Natural killer cell treated with Interleukin-12 subunit alpha and Interleukin-12 subunit beta and Interleukin-15 and Interleukin-18, amount 100 ng/mL, for 72 hours (primary cell): ENCODE measurements at regions not wholly inside any gene's neighbourhood (a gene's known extent, or its start where the extent isn't known, plus 50 kb on each side); places are given as distances from the start of the nearest gene placed in this dataset.

Experiments
- ATAC-seq, 2 donors: fragments of 150-1000 bp; cut with Tn5 transposase in 1 of 2; sonication (Bioruptor Pico), chemical (Tn5 transposase) in 1 of 2; 2 replicates each; pipeline ENCODE4 v1.10.0; 2021
- DNase-seq: peaks from one replicate; pipeline ENCODE4 v3.0.0; 2022; ENCODE audit warnings: low spot score
- H3K27ac Mint-ChIP-seq, 2 donors: 1 replicate in 1 of 2; 2 replicates in 1 of 2; pipeline ENCODE4 v1.8.0; 2022; ENCODE audit warnings: mixed read lengths in 2 of 2, mild to moderate bottlenecking in 1 of 2, moderate library complexity in 1 of 2
- H3K27me3 Mint-ChIP-seq, 2 donors: 1 replicate in 1 of 2; 2 replicates in 1 of 2; pipeline ENCODE4 v1.8.0; 2022; ENCODE audit warnings: mixed read lengths in 2 of 2
- H3K36me3 Mint-ChIP-seq: one replicate; pipeline ENCODE4 v1.8.0; 2022; ENCODE audit warnings: mixed read lengths
- H3K4me1 Mint-ChIP-seq, 2 donors: 1 replicate in 1 of 2; 2 replicates in 1 of 2; pipeline ENCODE4 v1.8.0; 2022; ENCODE audit warnings: low read depth in 2 of 2, mixed read lengths in 2 of 2, mild to moderate bottlenecking in 1 of 2
- H3K4me3 Mint-ChIP-seq: one replicate; pipeline ENCODE4 v1.8.0; 2022; ENCODE audit warnings: mixed read lengths
- H3K9me3 Mint-ChIP-seq: 2 replicates; pipeline ENCODE4 v1.8.0; 2022; ENCODE audit warnings: mixed read lengths

- H3K4me1 Mint-ChIP-seq, result no peaks in the 10 kb centered on the region
- H3K27me3 Mint-ChIP-seq, result no peaks in the 10 kb centered on the region
- no peak overlapping the region for H3K27ac Mint-ChIP-seq
- no peak for DNase-seq
- H3K36me3 Mint-ChIP-seq, result no peaks in the 10 kb centered on the region
- no peak overlapping the region for H3K4me3 Mint-ChIP-seq
- no peak for ATAC-seq
- H3K9me3 Mint-ChIP-seq, result peaks cover 9% of the 10 kb centered on the region
Measured at GRCh38 chr11:129573161-129573560, 197.5 kb downstream of the BARX2 start.

DNA sequence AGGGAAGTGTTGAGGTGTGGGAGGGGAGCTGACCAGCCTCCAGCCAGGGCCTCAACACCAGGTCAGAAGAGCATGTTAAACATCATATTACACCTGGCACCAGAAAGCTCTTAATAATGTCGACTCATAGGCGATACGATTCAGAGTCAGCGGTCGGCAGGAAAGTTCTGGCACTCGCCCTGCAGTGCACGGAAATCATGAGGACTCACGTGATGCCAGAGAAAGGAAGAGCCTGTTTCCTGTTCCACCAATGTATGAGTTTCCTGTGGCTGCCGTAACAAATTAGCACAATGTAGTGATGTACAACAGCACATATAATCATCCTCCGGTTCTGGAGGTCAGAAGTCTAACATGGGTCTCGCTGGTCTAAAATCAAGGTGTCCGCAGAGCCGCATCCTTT, 198.8 kb downstream of the BARX2 start:
- H3K9me3 Mint-ChIP-seq, result peaks cover 9% of the 10 kb centered on the region
- ATAC-seq, result no peak
- no peak for DNase-seq
- no peak overlapping the region for H3K27ac Mint-ChIP-seq
- H3K4me1 Mint-ChIP-seq, result no peaks in the 10 kb centered on the region
- H3K27me3 Mint-ChIP-seq, result peaks cover 0 to 2% of the 10 kb centered on the region in 2 donors
- H3K4me3 Mint-ChIP-seq, result no peak overlapping the region
- no peaks in the 10 kb centered on the region for H3K36me3 Mint-ChIP-seq

- no peaks in the 10 kb centered on the region for H3K36me3 Mint-ChIP-seq
- no peak overlapping the region for H3K27ac Mint-ChIP-seq
- peaks cover 4% of the 10 kb centered on the region for H3K9me3 Mint-ChIP-seq
- ATAC-seq, result no peak
- DNase-seq, result no peak
- no peaks in the 10 kb centered on the region for H3K4me1 Mint-ChIP-seq
- no peak overlapping the region for H3K4me3 Mint-ChIP-seq
- H3K27me3 Mint-ChIP-seq, result peaks cover 0 to 2% of the 10 kb centered on the region in 2 donors
Measured at GRCh38 chr11:129576652-129577051, 201.0 kb downstream of the BARX2 start.

DNA sequence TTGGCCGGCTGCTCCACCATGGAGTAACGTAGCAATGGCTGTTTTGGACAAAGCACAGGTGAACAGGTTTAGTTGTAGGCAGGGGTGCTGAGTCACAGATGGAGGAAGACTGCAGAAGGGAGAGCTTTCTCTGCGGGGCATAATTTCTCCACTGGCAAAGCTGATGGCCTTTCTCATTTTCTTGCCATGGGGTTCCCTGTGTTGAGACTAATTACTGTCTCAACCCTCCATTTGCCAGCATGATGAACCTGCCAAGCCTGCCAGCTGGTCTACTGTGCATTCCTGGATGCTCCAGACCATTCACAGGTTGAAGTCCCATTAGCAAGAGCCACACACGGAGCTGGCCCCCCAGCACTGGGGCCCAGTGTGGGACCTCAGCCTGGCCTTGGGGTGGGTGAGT, 202.4 kb downstream of the BARX2 start:
- H3K4me3 Mint-ChIP-seq, result no peak overlapping the region

GRCh38 chr11:129580278-129580677, 204.6 kb downstream of the BARX2 start:
- Mint-ChIP-seq H3K4me3 (no peak overlapping the region), H3K27ac (no peak overlapping the region)

More for the DNA sequence above, 202.4 kb downstream of the BARX2 start:
- DNase-seq, result no peak
- H3K27ac Mint-ChIP-seq, result no peak overlapping the region
- peaks cover 4% of the 10 kb centered on the region for H3K9me3 Mint-ChIP-seq
- ATAC-seq, result no peak
- no peaks in the 10 kb centered on the region for H3K36me3 Mint-ChIP-seq
- H3K27me3 Mint-ChIP-seq, result peaks cover 0 to 2% of the 10 kb centered on the region in 2 donors
- no peaks in the 10 kb centered on the region for H3K4me1 Mint-ChIP-seq

DNA sequence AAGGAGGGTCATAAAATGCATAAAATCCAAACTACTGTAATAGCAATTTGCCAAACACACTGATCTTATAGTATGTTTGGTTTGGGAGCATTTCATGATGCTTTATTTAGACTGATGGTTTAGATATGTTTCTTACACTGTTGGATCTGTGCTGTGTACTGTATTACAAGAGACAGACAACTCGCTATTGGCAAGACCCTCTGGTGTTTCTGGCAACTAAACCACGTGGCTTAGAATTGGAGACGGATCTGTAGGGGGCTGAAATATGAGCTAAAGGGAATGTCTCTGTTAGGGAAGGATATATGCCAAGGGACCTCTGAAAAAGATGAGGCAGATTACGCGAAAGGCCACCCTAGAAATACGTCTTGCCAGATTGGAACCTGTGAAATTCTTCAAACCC, 208.7 kb downstream of the BARX2 start:
- Mint-ChIP-seq H3K27me3 (no peaks in the 10 kb centered on the region), H3K4me3 (no peak overlapping the region)

More at GRCh38 chr11:129580278-129580677, 204.6 kb downstream of the BARX2 start:
- H3K9me3 Mint-ChIP-seq, result peaks cover 4% of the 10 kb centered on the region
- no peaks in the 10 kb centered on the region for H3K36me3 Mint-ChIP-seq
- DNase-seq (no peak), ATAC-seq (peak; percentile 58 to 76)
- no peaks in the 10 kb centered on the region for H3K4me1 Mint-ChIP-seq
- peaks cover 0 to 2% of the 10 kb centered on the region in 2 donors for H3K27me3 Mint-ChIP-seq

DNA sequence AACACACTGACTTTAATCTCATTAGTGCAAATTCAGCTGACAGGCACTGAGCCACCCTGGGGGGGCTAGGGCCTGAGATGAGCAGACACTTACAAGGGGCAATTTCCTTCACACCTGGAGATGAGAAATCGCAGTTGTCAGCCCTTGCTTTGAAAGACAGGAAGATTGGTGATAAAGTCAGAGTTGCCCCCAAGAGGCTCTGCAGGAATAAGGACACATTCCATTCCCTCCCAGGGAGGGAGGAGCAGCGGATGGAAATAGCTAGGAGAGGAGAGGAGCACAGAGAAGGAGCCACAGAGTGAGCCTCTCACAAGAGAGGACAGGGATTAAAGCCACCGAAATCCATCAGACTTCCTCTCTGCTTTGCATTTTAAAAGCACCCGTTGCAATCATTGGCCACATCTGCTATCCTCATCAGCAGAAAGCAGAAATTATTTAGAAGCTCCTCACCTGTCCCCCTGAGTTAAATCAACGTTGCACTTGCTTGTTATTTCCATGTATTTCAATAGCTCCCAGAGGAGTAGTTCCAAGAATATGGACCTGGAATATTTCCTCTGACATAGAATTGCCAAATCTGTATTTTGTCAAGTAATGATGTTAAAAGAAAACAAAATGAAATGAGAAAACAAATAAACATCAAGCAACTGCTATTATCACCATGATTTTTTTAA, 213.7 kb downstream of the BARX2 start:
- no peak overlapping the region for H3K4me3 Mint-ChIP-seq
- H3K9me3 Mint-ChIP-seq, result no peaks in the 10 kb centered on the region
- H3K36me3 Mint-ChIP-seq, result no peaks in the 10 kb centered on the region
- H3K27ac Mint-ChIP-seq, result no peak overlapping the region
- no peaks in the 10 kb centered on the region for H3K4me1 Mint-ChIP-seq
- no peaks in the 10 kb centered on the region for H3K27me3 Mint-ChIP-seq
- DNase-seq (no peak), ATAC-seq (no peak)

More for the DNA sequence above, 208.7 kb downstream of the BARX2 start:
- H3K36me3 Mint-ChIP-seq, result no peaks in the 10 kb centered on the region
- no peaks in the 10 kb centered on the region for H3K9me3 Mint-ChIP-seq
- ATAC-seq (no peak), DNase-seq (no peak)
- H3K4me1 Mint-ChIP-seq, result no peaks in the 10 kb centered on the region
- no peak overlapping the region for H3K27ac Mint-ChIP-seq

DNA sequence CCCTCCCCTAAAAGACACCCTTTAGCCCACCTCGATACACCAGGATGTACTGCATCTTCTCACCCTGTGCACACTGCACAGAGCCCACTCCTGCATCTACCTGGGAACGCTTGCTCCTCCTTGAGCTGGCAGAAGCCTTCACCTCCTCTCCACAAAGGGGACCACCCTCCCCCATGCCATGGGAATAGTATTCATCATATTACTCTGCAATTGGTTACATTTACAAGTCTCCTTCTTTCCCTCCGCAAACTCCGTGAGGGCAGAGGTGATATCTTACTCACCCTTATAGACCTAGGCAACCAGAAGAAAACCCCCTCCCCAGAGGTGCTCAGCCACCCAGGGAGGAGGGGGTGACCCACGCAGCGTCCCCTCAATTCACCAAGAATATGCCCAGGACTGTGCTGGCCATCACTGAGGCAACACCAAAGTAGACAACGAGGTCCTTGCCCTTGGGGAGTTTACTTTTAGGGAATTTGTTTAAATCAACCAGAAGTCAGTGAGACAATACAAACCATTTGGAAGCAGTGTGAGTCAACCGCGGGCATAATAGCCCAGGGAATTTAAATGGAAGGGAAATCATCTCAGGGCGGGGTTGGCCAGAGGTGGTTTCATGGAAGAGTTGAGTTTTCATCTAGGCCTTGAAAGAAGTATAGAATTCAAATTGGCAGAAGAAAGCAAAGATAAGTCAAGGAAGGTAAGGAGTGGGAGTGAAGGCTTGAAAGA, 214.5 kb downstream of the BARX2 start:
- Mint-ChIP-seq H3K36me3 (no peaks in the 10 kb centered on the region), H3K4me3 (no peak overlapping the region), H3K27ac (no peak overlapping the region), H3K4me1 (no peaks in the 10 kb centered on the region), H3K9me3 (no peaks in the 10 kb centered on the region), H3K27me3 (no peaks in the 10 kb centered on the region)
- DNase-seq, result no peak
- ATAC-seq, result no peak

GRCh38 chr11:129590753-129591475, 215.3 kb downstream of the BARX2 start:
- Mint-ChIP-seq H3K27ac (no peak overlapping the region), H3K9me3 (no peaks in the 10 kb centered on the region), H3K4me3 (no peak overlapping the region), H3K27me3 (peaks cover 0 to under 1% of the 10 kb centered on the region in 2 donors), H3K4me1 (no peaks in the 10 kb centered on the region), H3K36me3 (no peaks in the 10 kb centered on the region)
- DNase-seq, result no peak
- no peak for ATAC-seq

GRCh38 chr11:129591527-129591926, 215.9 kb downstream of the BARX2 start:
- Mint-ChIP-seq H3K27me3 (peaks cover 4 to 7% of the 10 kb centered on the region in 2 donors), H3K4me1 (no peaks in the 10 kb centered on the region), H3K36me3 (no peaks in the 10 kb centered on the region), H3K9me3 (peaks cover 5% of the 10 kb centered on the region), H3K27ac (no peak overlapping the region), H3K4me3 (no peak overlapping the region)
- ATAC-seq (no peak), DNase-seq (no peak)

- DNase-seq (no peak), ATAC-seq (no peak)
- Mint-ChIP-seq H3K27ac (no peak overlapping the region), H3K4me1 (no peaks in the 10 kb centered on the region), H3K9me3 (peaks cover 6% of the 10 kb centered on the region), H3K27me3 (peaks cover 5 to 8% of the 10 kb centered on the region in 2 donors), H3K36me3 (no peaks in the 10 kb centered on the region), H3K4me3 (no peak overlapping the region)
Measured at GRCh38 chr11:129592191-129592590, 216.5 kb downstream of the BARX2 start.

DNA sequence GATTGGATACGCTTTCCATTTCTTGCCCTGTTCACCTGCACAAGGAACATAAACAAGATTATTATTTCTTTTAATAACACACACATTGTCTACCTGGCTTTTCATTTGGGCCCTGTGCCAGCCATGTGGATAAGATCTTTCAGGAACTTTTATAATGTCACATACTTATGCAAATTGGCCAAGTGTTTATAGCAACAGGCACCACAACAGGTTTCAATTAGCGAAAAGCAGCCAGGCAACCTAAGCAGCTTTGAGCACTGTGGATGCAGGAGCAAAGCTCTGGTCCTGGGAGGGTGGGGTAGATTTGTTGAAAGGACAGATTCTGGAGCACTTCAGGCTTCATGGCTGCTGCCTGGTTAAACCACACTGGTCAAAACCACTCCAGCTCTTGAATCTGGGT, 217.4 kb downstream of the BARX2 start:
- ATAC-seq (no peak), DNase-seq (no peak)
- no peak overlapping the region for H3K27ac Mint-ChIP-seq
- H3K4me3 Mint-ChIP-seq, result no peak overlapping the region
- peaks cover 5 to 8% of the 10 kb centered on the region in 2 donors for H3K27me3 Mint-ChIP-seq
- peaks cover 6% of the 10 kb centered on the region for H3K9me3 Mint-ChIP-seq
- no peaks in the 10 kb centered on the region for H3K36me3 Mint-ChIP-seq
- no peaks in the 10 kb centered on the region for H3K4me1 Mint-ChIP-seq

DNA sequence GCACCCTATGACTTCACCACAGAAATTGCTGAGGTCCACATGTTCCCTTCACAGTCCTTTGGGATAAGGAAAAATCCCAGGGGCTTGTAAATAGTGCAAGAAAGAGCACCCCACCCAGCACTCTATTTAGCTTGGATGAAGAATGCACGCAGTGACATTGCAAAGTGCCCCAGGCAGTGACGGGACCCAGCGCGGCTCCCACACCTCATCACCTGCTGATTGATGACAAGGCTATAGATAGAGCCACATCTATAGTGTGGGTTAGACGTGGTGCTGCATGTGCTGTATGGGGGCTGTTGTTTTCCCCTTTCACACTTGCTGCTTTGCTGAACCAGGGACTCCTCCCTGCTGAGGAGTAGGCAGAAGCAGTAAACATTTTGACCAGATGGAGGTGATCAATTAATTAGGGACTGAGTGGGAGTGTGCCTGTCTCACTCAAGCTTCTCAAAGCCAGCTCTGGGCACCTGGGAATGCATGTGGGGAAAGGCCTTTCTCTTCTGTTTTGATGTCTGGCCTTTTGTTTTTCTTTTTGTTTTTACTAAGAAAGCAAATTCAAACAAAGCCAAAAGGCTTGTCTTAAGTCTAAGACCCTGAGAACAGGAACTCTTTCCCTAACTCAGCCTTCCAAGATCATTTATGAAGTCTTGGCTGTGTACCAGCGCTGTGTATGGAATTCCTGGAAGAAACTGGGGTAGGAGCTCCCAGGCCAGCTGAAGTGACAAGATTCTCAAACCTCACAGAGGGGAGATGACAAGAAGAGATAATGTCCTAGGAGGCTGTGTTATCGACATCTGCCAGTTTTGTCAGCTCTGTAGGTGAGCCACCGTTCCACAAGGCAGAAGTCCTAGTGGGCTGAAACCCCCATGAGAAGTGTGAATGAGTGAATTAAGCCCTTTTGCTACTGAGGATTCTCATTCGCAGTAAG, 219.7 kb downstream of the BARX2 start:
- DNase-seq (no peak), ATAC-seq (no peak)
- H3K27me3 Mint-ChIP-seq, result peaks cover 5 to 9% of the 10 kb centered on the region in 2 donors
- no peaks in the 10 kb centered on the region for H3K36me3 Mint-ChIP-seq
- peaks cover 6% of the 10 kb centered on the region for H3K9me3 Mint-ChIP-seq
- H3K4me1 Mint-ChIP-seq, result no peaks in the 10 kb centered on the region
- no peak overlapping the region for H3K27ac Mint-ChIP-seq
- no peak overlapping the region for H3K4me3 Mint-ChIP-seq
